ENCODE measurements at regions not wholly inside any gene's neighbourhood (a gene's known extent, or its start where the extent isn't known, plus 50 kb on each side); places are given as distances from the start of the nearest gene placed in this dataset.

DNA sequence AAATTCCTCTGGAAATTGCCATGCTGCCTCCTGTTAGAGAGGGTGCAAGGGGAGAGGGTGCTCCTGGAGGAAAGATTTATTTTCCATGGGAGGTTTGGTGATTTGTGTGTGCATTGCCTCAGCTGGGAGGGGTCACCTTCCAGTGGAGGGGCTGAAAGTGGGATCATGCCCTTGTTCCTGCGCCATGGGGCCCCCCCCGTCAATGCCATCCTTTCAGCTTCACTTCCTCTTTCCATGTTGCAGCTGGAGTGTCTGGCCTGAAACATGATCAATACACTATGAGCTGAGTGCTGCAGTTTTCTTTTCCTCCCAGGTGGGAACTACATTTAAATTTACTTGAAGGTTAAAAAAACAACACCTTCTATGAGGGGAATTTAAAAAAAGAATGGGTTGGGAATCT lies 176.8 kb downstream of the MELK start:
- ChIA-PET POLR2A (no interaction called here), CTCF (ENCODE audit: low intra/inter-chr PET ratio, low total read pairs) (no interaction called here)
- Histone ChIP-seq H3K36me3 (replicated peaks in 1 of 2; ENCODE audit: control insufficient read depth in 1 of 2, insufficient read depth in 2 of 2, low read length in 2 of 2) (no peaks in the 10 kb centered on the region), H4K20me1 (ENCODE audit: insufficient read depth, low read length) (no peaks in the 10 kb centered on the region), H3K9me3 (ENCODE audit: low read length) (no peaks in the 10 kb centered on the region), H3K27me3 (ENCODE audit: control insufficient read depth in 1 of 2, insufficient read depth in 2 of 2, low read length in 2 of 2) (peaks cover 0 to 12% of the 10 kb centered on the region in 2 experiments; a peak in 4 of 5 replicates), H2AFZ (ENCODE audit: low read length) (no peak overlapping the region), H3K9ac (ENCODE audit: insufficient read depth, low read depth, low read length) (no peak overlapping the region), H3K79me2 (ENCODE audit: insufficient read depth, low read length) (no peaks in the 10 kb centered on the region), H3K27ac (ENCODE audit: extremely low read length, insufficient read depth, low read length) (no peak overlapping the region), H3K4me3 (replicated peaks in 1 of 3; ENCODE audit: insufficient read depth in 1 of 3, low read depth in 2 of 3, low read length in 3 of 3) (no peak overlapping the region), H3K4me1 (ENCODE audit: insufficient read depth, low read length) (no peaks in the 10 kb centered on the region), H3K4me2 (ENCODE audit: low read depth, low read length) (no peak overlapping the region)
- DNase-seq (ENCODE audit: low spot score): no peak
- no peak for ATAC-seq
- no peak for FAIRE-seq
- intact Hi-C loops (cut with micrococcal nuclease; ENCODE audit: unreplicated experiment): no loop called here
- WGBS (ENCODE audit: low lambda C conversion rate): 0% methylated on average over 2 of the region's 2 CpGs
- in situ Hi-C loops (cut with HindIII; ENCODE audit: extremely low pct_ligation_motif_present, low pct_unique_long_range_greater_than_20kb): no loop called here
- no TSS peak for BruUV-seq (replicated peaks)
- TF ChIP-seq RFX3 (CRISPR knock-in tag; IDR thresholded peaks at IDR 0.05): no peak
- TF ChIP-seq NFAT5 (CRISPR knock-in tag; IDR thresholded peaks at IDR 0.05): no peak
- no peak for TF ChIP-seq HDAC1 (CRISPR knock-in tag; IDR thresholded peaks at IDR 0.05)
- TF ChIP-seq ZNF616 (CRISPR knock-in tag; IDR thresholded peaks at IDR 0.05; ENCODE audit: low read depth): no peak
- TF ChIP-seq JDP2 (CRISPR knock-in tag; IDR thresholded peaks at IDR 0.05; ENCODE audit: borderline replicate concordance): no peak
- TF ChIP-seq YY1 (IDR thresholded peaks at IDR 0.05; ENCODE audit: insufficient read depth, insufficient replicate concordance, low read depth, low read length): no peak
- no peak for TF ChIP-seq PAWR (CRISPR knock-in tag; IDR thresholded peaks at IDR 0.05; ENCODE audit: borderline replicate concordance)
- TF ChIP-seq RCOR2 (CRISPR knock-in tag; IDR thresholded peaks at IDR 0.05): no peak
- no peak for TF ChIP-seq RFX1 (IDR thresholded peaks at IDR 0.05)
- TF ChIP-seq, protein P1, sequence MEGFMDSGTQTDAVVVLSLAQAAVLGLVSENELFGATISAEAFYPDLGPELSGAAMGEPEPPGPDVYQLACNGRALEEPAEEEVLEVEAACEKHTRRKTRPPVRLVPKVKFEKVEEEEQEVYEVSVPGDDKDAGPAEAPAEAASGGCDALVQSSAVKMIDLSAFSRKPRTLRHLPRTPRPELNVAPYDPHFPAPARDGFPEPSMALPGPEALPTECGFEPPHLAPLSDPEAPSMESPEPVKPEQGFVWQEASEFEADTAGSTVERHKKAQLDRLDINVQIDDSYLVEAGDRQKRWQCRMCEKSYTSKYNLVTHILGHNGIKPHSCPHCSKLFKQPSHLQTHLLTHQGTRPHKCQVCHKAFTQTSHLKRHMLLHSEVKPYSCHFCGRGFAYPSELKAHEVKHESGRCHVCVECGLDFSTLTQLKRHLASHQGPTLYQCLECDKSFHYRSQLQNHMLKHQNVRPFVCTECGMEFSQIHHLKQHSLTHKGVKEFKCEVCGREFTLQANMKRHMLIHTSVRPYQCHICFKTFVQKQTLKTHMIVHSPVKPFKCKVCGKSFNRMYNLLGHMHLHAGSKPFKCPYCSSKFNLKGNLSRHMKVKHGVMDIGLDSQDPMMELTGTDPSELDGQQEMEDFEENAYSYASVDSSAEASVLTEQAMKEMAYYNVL (CRISPR knock-in tag; IDR thresholded peaks at IDR 0.05; ENCODE audit: borderline replicate concordance): no peak
- no peak for TF ChIP-seq ZNF674 (CRISPR knock-in tag; IDR thresholded peaks at IDR 0.05; ENCODE audit: low read depth)
- TF ChIP-seq ZSCAN30 (CRISPR knock-in tag; IDR thresholded peaks at IDR 0.05): no peak
- no peak for TF ChIP-seq KDM5A (IDR thresholded peaks at IDR 0.05; ENCODE audit: borderline replicate concordance, low read length)
- TF ChIP-seq HNF4A (CRISPR knock-in tag; IDR thresholded peaks at IDR 0.05): no peak
- TF ChIP-seq E2F2 (CRISPR knock-in tag; IDR thresholded peaks at IDR 0.05; ENCODE audit: borderline replicate concordance): no peak
